GM21825 (cell line): ENCODE measurements at regions not wholly inside any gene's neighbourhood (a gene's known extent, or its start where the extent isn't known, plus 50 kb on each side); places are given as distances from the start of the nearest gene placed in this dataset.
"Not testable (repeated sequence)": the region's sequence is repeated elsewhere in the genome, so short reads cannot be mapped to it uniquely, and the experiment has no call there.

Experiments used
- ATAC-seq: cut with Tn5 transposase; IDR thresholded peaks from one replicate; pipeline ENCODE4 v1.9.1; 2021; ENCODE audit warnings: mild to moderate bottlenecking, moderate library complexity; ENCODE audit not compliant: unreplicated experiment

GRCh38 chr4:188911707-188912106 is 772.5 kb downstream of the TRIML1 start:
- no peak for ATAC-seq

DNA sequence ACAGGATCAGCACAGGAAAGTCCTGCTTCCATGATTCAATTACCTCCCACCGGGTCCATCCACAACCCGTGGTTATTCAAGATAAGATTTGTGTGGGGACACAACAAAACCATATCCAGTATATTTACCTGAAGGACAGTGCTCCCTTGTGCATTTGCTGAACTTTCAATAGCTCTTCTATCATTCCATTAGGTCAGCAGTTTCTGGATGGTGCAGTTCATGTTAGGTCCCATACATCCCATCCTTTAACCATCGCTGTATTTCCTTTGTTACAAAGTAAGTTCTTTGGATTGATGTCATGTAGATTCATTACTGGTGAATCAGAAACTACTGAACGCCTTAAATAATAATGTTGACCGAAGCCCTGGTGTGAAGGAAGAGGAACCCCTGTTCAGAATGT is 775.9 kb downstream of the TRIML1 start:
- no peak for ATAC-seq

DNA sequence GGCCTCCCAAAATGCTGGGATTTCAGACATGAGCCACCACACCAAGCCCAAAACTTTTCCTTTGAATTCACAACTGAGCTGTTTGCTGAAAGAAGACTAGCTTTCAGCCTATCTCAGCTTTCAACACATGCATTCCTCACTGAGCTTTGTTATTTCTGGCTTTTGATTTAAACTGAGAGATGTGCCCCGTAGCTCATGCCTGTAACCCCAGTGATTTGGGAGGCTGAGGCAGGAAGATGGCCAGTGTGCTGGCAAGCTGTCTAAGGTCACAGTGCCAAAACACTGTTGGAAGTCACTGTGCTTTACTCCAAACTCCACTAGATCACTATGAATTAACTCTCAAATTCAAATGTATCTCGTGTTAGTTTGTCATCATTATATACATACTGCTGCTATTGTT is 779.5 kb downstream of the TRIML1 start:
- no peak for ATAC-seq

GRCh38 chr4:188930822-188931221 is 791.6 kb downstream of the TRIML1 start:
- ATAC-seq = no peak

DNA sequence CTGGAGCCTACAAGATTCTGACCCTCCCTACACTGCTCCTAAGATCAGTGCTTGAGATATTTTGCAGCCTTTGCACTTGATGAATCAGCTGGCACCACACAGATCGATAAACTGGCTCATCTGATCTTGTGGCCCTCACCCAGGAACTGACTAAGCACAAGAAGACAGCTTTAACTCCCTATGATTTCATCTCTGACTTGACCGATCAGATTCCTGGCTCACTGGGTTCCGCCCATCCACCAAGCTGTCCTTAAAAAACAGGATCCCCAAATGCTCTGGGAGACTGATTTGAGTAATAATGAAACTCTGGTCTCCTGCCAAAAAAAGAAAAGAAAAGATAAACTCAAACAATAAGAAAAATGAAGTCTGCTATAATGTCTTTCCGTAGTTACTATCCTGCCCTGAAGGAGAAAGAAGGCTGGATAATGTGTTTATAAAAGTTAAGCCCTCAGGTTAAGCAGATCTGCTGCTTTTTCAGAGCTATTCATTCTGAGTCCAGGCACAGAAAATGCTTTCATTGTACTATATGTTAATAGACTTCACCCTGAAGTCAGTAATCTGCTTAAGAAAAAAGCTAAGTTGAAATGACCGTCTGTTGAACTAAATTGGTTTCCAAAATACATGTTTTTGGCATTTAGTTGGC is 795.2 kb downstream of the TRIML1 start:
- no peak for ATAC-seq

DNA sequence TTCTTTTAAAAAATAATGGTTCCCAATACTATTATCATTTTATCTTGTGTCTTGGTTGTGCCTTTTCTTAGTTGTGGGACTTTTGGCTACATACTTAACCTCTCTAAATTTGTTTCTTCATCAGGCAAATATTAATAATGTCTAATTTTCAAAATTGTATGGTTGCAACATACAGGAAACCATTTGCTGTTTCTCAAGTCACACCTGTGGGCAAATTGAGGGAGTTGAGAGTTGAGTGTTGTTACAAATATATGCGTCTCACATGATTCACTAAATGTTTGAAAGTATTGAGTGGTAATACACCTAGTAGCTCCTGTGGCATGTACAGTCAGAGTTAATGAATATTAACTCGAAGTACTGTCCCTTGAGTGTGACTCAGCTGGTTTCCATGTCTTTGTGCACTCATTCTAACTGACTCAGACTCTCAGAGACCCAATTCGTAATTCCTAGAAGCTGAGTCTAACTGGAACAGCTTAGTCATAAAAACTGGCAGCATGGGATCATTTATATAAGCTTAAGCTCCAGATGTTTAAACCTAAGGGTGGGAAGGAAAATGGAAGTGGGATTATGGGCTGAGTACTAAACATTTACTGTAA is 802.4 kb downstream of the TRIML1 start:
- no peak for ATAC-seq

DNA sequence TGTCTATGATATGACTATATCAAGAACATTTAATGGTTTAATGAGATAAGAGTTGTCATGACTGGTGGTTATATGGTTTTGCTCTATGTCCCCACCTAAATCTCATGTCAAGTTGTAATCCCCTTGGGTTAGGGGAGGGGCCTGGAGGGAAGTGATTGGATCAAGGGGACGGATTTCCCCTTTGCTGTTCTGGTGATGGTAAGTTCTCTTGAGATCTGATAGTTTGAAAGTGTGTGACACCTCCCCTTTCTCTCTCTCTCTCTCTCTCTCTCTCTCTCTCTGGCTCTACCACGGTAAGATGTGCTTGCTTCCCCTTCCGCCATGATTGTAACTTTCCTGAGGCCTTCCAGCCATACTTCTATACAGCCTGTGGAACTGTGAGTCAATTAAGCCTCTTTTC is 803.4 kb downstream of the TRIML1 start:
- no peak for ATAC-seq

- no peak for ATAC-seq
These were observed 810.4 kb downstream of the TRIML1 start for GRCh38 chr4:188949596-188949995.

DNA sequence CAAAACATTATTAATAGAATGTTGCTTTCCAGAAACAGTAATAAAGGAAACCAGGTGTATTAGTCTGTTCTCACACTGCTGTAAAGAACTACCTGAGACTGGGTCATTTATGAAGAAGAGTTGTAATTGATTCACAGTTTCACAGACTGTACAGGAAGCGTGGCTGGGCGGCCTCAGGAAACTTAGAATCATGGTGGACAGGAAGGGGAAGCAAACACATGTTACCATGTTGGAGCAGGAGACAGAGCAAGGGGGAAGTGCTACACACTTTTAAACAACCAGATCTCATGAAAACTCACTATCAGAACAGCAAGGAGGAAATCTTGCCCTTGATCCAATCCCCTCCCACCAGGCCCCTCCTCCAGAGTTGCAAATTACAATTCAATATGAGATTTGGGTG is 815.8 kb downstream of the TRIML1 start:
- no peak for ATAC-seq

DNA sequence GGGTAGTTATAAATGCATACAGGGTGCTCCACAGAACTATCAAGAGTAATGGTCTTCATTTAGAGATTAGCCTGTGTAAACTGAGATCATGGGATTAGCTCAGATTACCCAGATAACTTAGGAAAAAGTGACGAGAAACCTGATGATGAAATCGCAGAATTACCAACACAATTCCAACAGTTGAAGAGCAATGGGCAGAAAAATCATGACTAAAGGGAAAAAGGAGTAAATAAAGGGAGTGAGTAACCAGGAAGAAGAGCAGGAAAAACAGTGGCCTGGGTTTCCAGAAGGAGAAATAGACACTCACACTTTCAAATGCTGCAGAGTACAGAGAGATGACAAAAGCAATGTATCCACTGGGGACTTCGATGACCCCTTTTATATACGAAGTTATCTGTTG is 817.3 kb downstream of the TRIML1 start:
- no peak for ATAC-seq

- ATAC-seq = no peak
These were observed 819.1 kb downstream of the TRIML1 start for GRCh38 chr4:188958346-188958745.

DNA sequence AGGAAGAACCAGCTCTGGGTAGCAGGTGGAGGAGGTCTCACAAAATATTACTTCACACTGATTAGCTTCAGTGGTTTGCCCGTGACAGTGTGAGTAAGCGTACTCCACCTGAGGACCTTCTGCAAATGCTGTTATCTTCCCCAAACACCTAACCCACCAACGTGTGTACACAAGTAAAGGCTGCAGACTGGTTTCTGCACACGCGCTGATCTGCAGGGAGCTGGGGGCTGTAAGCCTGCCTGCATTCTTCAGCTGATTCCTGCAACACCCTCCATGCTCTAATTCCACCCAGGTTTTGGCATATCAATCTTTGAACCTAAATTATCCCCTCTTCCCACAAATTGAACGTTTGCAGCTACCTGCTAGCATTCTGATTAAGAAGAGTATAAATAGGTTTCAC is 820.2 kb downstream of the TRIML1 start:
- no peak for ATAC-seq

- ATAC-seq = no peak
These were observed 821.3 kb downstream of the TRIML1 start for GRCh38 chr4:188960411-188961093.

DNA sequence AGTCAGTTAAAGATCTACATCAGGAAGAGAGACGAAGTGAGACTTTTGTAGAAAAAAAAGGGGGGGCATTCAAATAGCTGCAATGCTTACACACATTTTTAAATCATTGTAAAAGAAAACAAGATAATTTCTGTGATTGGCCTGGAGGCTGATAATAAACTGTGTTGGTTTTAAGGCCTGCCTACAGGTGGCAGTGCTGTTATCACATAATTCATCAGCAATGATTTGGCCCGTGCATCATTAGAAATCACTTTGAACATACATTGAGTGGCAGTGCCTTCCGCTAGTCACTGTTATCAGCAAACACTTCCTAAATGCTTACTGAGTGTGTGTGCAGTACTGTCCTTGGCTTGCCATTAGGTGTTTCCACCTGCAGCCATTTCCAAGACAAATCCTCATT is 831.9 kb downstream of the TRIML1 start:
- no peak for ATAC-seq

GRCh38 chr4:188975271-188975670 is 836.0 kb downstream of the TRIML1 start:
- ATAC-seq = no peak

DNA sequence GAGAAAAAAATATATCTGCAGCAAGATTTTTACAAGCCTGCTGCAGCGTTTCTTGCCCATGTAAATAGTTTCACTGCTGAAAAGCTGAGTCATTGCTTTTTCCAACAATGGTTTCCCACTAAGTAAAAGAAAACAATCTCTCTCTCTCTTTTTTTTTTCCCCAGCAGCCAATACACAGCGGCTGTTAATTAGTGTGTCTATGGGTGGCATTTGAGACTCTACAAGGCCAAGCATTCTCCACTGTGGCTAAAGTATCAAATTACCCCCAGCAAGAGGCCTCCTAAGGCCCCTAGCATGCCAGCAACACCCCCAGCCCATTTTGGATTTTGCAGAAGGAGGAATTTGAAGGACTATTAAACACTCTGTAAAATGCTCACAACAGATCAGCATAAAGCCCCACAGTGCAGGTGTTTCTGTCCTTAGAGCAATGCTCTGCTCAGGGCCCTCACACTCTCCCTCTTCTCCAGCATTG is 837.4 kb downstream of the TRIML1 start:
- ATAC-seq = no peak

- not testable (repeated sequence) for ATAC-seq
These were observed 838.0 kb downstream of the TRIML1 start for GRCh38 chr4:188977232-188977631.

DNA sequence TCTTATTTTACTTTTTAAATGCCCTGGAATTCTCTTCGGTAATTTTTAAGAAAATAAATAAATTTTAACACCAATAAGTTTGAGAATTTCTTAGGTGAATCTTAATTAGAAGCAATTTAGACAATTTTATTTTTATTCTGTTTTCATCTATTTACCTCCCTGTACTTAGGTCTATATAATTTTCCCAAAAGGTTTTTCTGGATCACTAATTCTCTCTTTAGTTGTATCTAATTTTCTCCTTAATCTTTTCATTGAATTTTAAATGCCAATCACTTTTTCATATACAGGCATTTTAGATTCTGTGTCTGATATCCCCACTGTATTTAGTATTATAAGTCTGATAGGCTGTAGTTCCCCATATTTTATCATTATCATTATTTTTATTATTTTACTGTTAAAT is 845.3 kb downstream of the TRIML1 start:
- ATAC-seq = no peak

DNA sequence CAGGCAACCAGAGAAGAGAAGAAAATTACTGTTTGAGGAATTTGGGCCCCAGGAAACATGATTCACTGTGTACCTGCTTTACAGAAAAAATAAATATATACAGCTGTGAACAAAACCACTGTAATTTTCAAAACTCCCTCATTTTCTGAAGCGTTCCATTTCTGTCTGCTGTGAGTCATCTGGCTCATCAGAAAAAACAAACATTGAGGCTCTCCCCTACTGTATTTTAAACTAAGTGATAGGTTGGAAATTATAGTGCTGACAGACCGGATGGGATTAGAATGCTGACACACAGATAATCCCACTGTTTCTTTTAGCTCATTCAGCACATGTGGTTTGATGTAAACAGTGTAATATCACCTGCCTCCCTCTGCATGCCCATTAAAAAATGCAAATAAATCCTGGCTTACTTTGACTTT is 847.0 kb downstream of the TRIML1 start:
- ATAC-seq = no peak

- no peak for ATAC-seq
These were observed 847.8 kb downstream of the TRIML1 start for GRCh38 chr4:188987011-188987410.

DNA sequence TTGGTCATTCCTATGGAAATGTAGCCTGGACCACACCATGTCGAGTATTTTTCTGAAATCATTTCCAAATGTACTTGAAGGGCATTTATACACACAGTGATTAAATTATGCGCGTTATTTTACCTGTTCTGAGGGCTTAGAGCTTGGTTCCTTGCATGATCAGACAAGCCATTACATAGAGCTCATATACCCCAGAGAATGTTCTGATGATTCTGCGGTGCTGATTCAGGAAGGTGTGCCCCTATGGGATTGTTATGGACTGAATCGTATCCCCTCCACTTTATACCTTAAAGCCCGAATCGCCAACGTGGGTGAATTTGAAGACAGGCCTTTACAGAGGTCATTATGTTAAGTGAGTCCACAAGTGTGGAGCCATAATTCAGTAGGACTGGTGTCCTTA is 848.9 kb downstream of the TRIML1 start:
- no peak for ATAC-seq

DNA sequence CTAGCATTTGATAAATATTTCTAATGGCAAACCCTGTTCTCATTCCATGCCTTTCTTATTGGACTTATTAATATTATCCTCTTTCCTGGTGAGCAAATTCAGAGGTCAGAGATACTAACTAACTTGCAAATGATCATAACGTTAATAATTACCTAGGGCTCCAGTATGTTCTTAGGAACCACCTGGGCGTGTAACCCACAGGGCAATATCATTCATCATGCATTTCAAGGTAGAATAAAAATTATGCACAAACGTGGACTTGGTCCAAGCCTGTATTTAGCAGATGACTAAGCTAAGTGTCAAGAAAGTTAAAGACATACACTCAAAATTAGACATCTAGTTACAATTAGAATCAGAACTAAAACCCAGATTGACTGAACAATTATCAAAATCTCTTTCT is 850.1 kb downstream of the TRIML1 start:
- no peak for ATAC-seq
